GM19238 (cell line): ENCODE measurements at regions not wholly inside any gene's neighbourhood (a gene's known extent, or its start where the extent isn't known, plus 50 kb on each side); places are given as distances from the start of the nearest gene placed in this dataset.

Experiments used
- DNase-seq: peaks from one replicate; pipeline ENCODE4 v3.0.0; 2011; ENCODE audit warnings: low spot score; ENCODE audit not compliant: insufficient read length

DNA sequence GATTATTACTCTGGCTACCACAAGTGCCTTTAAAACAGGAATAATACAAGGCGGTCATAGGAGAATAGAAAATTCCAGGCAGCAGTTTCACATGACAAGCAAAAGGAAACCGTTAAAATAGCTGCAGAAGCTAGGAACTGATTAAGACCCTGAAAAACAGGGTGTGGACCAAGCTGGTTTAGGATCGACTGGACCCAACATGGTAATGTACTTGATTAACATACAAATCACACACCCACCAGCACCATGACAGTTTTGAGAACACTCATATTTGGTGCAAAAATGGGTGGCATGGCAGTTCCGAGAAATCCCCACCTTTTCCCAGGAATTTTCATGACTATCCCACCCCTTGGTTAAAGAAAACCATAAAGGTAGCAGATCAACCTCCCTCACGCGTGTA, 51.9 kb upstream of the TMEM163 start:
- no peak for DNase-seq

DNA sequence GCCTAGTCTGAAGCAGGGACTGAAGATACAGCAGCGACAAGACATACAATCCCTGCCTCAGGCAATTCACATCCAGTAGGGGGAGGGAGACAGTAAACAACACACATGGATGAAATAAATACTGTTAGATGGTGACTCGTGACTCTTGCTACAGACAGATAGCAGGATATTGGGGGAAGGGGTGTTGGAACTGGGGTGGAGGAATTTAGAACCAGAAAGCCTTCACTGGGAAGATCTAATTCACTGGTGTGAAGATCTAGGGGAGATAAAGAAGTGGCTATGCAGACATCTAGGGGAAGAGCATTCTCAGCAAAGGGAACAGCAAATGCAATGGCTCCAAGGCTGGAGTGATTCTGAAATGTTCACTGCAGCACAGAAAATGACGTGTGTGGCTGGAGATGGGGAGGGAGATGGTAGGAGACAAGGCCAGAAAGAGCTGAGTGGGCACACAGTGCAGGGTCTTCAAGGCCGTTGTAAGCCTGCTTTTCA, 52.6 kb upstream of the TMEM163 start:
- DNase-seq, result no peak

DNA sequence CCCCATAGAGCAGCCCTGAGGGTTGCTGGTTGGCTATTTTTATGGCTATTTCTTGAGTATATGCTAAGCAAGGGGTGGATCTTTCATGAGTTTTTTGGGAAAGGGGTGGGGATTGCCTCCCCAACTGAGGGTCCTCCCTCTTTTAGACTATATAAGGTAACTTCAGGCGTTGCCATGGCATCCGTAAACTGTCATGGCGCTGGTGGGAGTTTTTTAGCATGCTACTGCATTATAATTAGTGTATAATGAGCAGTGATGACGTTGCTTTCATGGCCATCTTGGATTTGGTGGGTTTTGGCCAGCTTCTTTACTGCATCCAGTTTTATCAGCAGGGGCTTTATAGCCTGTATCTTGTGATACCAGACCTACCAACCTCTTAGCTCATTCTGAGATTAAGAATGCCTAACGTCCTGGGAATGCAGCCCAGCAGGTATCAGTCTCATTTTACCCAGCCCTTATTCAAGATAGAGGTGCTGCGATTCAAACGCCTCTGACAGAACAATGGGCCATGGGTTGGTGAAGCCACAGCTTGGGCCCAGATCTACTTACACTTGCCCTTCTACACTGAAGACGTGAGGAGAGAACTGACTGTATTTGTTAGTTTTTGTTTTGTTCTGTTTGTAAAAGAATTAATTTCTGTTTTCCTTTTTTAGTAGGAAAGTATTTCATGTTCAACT, 53.8 kb upstream of the TMEM163 start:
- no peak for DNase-seq

DNA sequence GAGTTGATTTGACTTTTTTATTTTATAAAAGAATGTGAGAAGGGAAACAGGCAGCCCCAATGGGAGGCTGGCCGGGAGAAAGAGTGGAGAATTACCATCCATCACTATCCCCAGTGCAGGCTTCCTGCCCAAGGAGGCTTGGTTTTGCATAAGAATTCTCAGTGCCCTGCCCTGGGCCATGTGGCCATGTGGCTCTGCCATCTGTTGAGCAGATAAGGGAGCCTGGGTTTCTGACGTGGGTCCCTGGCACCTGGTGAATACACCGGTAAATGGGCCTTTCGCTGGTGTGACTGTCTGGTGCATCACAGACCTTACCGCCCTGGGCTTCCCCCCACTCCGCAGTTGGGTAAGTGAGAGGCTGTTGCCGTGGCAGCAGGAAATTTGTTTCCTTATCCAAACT, 54.5 kb upstream of the TMEM163 start:
- no peak for DNase-seq

DNA sequence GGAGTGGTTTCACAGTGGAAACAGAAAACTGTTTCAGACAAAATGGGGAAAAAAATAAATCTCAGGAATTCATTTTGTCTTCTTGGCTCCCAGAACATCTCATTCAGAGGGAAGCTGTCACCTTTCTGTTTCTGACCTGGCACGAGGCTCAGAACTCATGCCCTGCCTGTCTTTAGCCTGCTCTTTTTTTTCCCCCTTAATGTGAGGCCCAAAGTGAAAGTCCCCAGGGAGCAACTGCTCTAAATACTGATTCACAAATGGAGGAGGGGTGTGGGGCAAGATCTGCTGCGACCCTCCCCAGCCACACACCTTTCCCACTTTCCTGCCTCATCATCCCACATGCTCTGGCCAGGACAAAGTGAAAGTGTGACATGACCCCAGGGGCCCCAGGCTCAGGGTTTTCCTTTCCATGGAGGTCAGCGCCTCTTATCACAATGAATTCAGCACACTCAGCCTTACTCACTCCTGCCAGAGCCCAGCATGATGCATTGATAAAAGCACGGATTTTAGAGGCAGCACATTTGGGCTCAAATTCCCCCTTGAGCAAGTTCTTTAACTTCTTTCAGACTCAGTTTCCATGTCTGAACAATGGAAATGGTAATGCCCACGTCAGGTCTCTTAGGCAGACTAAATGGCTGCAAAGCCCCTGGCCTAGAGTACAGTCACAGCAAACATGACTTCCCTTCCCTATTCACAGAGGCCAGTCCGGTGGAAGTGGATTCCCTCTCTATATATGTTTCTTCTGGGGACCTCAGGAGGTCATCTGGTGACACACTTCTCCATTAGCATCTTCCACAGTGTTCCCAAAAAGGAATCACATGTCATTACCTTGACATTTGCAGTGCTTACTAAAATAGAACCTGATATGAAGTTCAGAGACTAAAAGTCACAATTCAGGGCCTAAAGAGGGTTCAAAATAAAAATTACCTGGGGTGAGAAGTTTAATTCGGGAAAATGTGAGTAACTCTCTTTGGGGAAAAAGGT, 55.3 kb upstream of the TMEM163 start:
- no peak for DNase-seq

DNA sequence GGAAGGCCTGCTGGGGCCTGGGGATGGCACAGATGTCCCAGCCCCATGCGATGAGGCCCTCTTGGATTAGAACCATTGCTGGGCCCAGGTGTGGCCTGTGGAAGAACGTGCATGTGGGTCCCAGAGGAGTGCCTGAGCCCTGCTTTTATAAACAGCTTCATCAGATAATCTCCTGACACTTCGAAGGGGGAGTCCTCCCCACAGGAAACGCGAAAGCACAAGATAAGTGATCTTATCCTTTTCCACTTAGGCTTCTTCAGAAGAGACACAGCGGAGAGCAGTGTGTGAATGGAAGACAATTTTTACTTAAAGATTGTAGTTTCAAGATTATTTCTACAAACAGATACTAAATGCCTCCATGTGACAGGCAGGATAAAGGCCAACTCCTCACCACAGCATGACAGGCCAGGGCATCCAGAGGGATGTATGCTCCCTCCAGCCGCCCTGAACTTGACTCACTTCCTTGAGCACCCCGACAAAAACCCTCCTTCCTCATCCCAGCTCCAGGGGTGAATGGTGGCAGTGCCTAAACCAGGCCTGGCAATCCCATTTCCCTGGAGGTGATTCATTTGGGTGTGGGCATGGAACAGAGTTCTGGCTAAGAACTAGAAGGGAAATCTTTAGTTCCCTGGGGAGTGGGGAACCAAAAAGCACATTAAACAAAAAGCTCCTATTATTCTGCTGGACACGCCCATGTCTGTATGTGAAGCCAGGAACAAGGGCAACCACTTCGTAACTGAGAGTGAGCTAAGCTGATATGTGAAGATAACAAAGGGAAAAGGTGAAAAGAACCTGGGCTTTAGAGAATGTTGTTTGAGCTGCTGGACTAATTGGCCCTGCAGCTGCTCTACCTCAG, 56.2 kb upstream of the TMEM163 start:
- no peak for DNase-seq

DNA sequence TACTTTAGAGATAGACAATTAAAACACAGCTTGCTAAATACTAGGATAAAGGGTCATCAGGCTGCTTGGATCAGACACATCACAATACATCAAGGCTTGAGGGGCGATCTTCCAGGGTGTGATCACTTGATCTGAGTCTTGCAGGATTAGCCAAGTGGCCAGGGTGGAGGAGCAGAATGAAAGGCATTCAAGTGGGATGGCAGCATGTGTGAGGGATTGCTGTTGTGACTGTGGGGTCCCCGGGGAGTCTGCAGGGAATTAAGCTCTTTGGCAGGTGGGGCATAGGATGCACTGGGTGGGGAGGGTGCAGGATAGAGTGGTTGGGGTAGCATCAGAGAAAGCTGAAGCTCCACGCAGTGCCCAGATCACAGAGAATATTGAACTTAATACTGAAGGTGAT, 58.0 kb upstream of the TMEM163 start:
- no peak for DNase-seq

DNA sequence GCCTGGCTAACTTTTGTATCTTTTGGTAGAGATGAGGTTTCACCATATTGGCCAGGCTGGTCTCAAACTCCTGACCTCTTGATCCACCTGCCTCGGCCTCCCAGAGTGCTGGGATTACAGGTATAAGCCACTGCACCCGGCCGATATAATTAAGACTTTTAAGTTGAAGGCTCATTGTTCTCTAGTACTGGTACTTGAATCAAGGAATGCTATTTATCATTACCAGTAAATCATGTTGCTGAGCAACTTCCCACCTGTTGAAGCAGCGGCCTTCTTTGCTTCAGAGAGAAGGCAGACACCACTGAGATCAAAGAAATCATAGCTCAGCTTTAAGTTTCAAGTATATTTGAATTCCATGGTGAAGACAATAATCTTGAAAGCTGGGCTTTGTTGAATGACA, 58.8 kb upstream of the TMEM163 start:
- no peak for DNase-seq

DNA sequence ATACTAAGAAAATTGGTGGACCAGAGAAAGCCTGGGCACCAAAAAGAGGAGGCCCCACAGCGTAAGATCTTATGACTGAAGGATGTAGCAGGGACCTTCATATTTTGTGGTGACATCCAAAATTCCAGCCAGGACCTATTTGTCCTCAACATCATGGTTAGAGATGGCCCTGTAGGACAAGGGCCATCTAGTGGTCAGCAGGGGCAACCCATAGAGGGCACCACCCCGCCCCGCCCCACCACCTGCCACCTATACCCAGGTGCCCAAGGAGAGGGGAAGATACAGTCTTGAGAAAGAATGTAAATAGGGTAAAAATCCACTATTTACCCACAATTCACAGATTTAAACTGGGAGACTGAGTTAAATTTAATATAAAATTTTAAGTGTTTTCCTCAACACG, 59.6 kb upstream of the TMEM163 start:
- DNase-seq, result no peak

DNA sequence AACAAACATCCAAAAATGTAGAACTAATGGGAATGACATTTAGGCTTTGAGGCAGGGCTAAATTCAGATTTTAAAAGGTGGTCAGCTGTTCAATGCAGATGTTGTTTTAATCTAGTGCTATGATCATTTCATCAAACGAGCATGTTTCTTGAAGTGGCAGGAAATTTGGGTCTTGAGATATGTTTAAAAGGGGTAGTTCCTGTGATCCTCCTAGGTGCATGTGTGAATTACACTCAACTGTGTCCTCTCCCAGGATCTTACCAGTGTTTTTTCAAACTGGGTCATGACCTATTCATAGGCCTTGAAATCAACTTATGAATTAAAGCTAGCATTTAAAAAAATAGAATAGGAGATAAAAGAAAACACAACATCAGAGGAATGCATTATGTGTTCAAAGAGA, 57.4 kb upstream of the ACMSD start:
- DNase-seq, result no peak

DNA sequence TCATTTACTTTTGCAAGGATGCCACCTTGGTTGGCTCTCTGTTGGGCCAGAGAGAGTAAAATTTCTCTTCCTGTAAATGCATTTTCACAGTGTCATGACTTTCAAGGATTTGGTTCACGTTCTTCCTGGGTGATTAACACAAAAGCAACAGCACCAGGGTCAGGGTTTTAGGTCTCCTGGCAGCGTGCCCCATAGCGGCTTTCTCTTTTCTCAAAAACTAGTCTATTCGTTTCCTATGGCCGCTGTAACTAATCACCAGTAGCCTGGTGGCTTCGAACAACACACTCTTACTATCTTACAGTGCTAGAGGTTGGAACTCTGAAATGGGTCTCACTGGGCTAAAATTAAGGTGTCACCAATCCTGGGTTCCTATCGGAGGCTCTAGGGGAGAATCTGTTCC, 56.3 kb upstream of the ACMSD start:
- no peak for DNase-seq

DNA sequence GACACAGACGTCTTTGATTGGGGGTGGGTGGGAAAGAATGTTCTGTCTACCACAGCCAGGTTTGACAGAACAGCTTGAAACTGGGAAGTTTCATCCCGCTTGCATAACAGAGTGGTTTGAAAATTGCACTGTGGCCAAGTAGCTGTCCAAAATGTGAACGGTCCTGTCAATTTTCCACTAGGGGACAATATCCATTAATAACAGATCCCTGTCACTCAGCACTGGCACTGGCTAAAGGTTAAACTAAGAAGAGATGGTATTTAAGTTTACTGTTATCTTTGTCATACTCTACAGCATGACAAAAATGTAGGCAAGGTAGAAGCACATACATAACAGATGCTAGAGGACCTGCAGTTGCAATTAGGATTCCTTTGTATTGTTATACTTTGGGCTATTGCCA, 55.6 kb upstream of the ACMSD start:
- peak; percentile 35 for DNase-seq

DNA sequence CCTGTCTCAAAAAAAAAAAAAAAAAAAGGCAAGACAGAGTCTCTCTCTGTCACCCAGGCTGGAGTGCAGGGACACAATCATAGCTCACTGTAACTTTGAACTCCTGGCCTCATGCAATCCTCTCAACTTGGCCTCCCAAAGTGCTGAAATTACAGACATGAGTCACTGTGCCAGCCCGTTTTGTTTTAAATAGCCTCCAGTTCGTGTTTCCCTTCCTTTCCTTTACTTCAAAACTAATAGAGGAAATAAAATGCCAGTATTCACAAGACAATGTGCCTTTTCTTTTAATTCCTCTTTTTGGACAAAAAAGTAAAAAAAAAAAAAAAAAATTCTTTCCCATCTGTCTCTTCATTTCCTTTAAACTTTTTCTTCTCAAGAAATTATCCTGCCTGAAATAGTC, 54.5 kb upstream of the ACMSD start:
- DNase-seq, result no peak

DNA sequence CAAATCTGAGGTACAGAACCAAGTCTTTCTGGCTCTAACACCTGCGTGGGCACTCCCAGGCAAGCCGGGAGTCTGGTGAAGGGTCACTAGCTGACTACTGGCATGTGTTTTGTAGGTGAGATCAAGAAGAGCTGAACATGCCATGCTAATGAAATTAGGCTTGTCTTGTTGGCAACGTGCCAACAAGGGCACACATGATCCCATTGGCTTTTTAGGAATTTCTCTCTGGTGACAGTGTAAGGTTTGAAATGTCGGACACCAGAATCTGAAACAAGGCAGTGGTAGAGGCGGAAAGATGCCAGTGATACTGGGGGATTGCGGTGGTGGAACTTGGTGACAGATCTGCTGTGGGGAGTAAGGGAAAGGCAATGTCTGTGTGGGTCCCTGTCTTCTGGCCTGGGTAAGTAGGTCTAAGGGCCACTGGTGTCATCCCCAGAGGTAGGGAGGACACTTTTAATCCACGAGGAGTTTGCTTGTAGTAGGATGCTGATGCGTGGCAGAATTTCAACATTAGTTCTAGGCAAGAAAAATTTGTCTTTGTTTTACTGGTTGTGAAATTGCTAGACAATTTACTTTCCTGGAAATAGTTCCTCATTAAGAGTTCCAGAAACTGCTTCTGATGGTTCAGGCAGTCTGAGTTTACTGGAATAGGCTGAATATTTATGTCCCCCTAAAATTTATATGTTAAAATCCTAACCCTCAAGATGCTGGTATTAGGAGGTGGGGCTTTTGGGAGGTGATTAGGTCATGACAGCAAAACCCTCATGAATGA, 52.6 kb upstream of the ACMSD start:
- no peak for DNase-seq

DNA sequence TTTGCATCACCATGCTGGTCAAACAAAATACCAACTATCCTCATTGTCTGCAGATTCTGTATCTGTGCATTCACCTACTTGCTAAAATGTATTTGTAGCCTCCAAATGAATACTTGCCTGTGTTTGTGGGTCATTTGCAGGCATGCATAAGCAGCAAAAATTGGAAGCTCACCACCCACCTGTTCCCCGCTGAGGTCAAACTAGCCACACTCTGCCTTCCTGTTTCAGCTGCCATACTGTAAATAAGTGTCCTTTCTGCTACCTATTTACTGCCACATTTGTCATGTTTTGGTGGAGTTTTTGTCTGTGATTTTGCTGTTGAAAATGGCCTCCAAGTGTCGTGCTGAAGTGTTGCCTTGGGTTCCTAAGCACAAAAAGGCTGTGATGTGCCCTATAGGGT, 50.0 kb upstream of the ACMSD start:
- no peak for DNase-seq
